GM18520 (cell line): ENCODE measurements at regions not wholly inside any gene's neighbourhood (a gene's known extent, or its start where the extent isn't known, plus 50 kb on each side); places are given as distances from the start of the nearest gene placed in this dataset.
"Not testable (repeated sequence)": the region's sequence is repeated elsewhere in the genome, so short reads cannot be mapped to it uniquely, and the experiment has no call there.

ENCODE experiments used
- ATAC-seq: cut with Tn5 transposase; IDR thresholded peaks from one replicate; pipeline ENCODE4 v1.9.1; 2021; ENCODE audit not compliant: unreplicated experiment

GRCh38 chr4:135464311-135464710 lies 1262.7 kb upstream of the PABPC4L start:
- no peak for ATAC-seq

- ATAC-seq, result not testable (repeated sequence)
Observed at GRCh38 chr4:135447598-135447997, 1246.0 kb upstream of the PABPC4L start.

GRCh38 chr4:135434936-135435335 lies 1233.3 kb upstream of the PABPC4L start:
- no peak for ATAC-seq

GRCh38 chr4:135429528-135429927 lies 1227.9 kb upstream of the PABPC4L start:
- ATAC-seq, result no peak

GRCh38 chr4:135418353-135418752 lies 1216.8 kb upstream of the PABPC4L start:
- no peak for ATAC-seq

- no peak for ATAC-seq
Observed at GRCh38 chr4:135412213-135412612, 1210.6 kb upstream of the PABPC4L start.

- no peak for ATAC-seq
Observed at GRCh38 chr4:135411251-135411650, 1209.7 kb upstream of the PABPC4L start.

- ATAC-seq, result not testable (repeated sequence)
Observed at GRCh38 chr4:135409261-135409660, 1207.7 kb upstream of the PABPC4L start.

- ATAC-seq, result no peak
Observed at GRCh38 chr4:135408109-135408508, 1206.5 kb upstream of the PABPC4L start.

- not testable (repeated sequence) for ATAC-seq
Observed at GRCh38 chr4:135406597-135406996, 1205.0 kb upstream of the PABPC4L start.

- ATAC-seq, result no peak
Observed at GRCh38 chr4:135385830-135386581, 1184.4 kb upstream of the PABPC4L start.

- ATAC-seq, result no peak
Observed at GRCh38 chr4:135383356-135384288, 1182.0 kb upstream of the PABPC4L start.

GRCh38 chr4:135382280-135382959 lies 1180.8 kb upstream of the PABPC4L start:
- no peak for ATAC-seq

GRCh38 chr4:135372131-135372530 lies 1170.5 kb upstream of the PABPC4L start:
- ATAC-seq, result no peak

GRCh38 chr4:135371137-135371536 lies 1169.5 kb upstream of the PABPC4L start:
- ATAC-seq, result no peak

GRCh38 chr4:135368831-135369230 lies 1167.2 kb upstream of the PABPC4L start:
- no peak for ATAC-seq

GRCh38 chr4:135365065-135365464 lies 1163.5 kb upstream of the PABPC4L start:
- no peak for ATAC-seq

GRCh38 chr4:135359128-135359527 lies 1157.5 kb upstream of the PABPC4L start:
- no peak for ATAC-seq

GRCh38 chr4:135357091-135357490 lies 1155.5 kb upstream of the PABPC4L start:
- no peak for ATAC-seq

GRCh38 chr4:135354876-135355275 lies 1153.3 kb upstream of the PABPC4L start:
- ATAC-seq, result no peak

GRCh38 chr4:135353008-135353407 lies 1151.4 kb upstream of the PABPC4L start:
- ATAC-seq, result no peak
